Left hindlimb (tissue), 1 donor: ENCODE measurements at regions not wholly inside any gene's neighbourhood (a gene's known extent, or its start where the extent isn't known, plus 50 kb on each side); places are given as distances from the start of the nearest gene placed in this dataset.

ENCODE experiments used
- DNase-seq: peaks from one replicate; pipeline ENCODE4 v3.0.0-alpha.2; 2018

DNA sequence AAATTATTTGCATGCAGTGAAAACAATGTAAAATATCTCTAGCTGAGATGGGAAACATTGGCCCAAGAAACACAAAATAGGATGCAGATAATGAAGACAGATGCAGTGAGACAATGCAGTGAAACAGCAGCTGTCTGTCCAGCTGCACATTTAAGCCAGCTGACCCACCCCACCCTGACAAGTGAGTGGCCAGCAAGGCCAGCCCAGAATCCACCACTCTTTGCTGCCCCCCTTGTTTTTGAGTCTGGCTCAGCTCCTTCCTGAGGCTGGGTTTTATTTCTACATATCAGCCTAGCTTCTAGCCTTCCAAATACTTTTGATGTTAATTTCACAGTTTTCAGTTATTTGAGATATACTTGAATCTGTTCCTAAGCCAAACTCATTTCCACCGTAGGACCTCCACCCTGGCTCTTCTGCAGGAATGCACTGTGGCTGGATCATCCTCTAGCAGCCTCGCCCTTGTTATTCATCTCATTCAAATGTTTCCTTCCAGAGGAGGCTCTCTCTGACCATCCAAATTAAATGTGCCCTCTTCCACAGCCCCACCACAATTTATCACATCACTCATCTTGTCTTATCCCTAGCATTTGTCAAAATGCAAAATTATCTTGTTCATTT is 154.1 kb upstream of the POU2AF2 start:
- DNase-seq = peak; percentile 78

DNA sequence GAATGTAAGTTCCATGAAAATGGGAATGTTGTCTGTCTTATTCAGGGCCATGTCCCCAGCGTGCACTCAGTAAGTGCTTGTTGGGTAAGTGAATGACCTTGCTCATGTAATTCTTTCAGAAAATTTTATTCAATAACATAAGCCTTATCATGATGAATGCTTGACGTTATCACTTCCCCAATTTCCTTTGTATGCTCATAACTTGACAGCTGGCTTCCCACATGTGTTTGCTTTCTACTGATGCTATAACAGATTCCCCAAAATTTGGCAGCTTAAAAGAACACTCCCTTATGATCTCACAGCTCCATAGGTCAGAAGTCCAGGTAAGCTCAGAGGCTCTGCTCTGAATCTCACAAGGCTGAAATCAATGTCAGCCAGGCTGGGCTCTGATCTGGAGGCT is 155.8 kb upstream of the POU2AF2 start:
- no peak for DNase-seq

DNA sequence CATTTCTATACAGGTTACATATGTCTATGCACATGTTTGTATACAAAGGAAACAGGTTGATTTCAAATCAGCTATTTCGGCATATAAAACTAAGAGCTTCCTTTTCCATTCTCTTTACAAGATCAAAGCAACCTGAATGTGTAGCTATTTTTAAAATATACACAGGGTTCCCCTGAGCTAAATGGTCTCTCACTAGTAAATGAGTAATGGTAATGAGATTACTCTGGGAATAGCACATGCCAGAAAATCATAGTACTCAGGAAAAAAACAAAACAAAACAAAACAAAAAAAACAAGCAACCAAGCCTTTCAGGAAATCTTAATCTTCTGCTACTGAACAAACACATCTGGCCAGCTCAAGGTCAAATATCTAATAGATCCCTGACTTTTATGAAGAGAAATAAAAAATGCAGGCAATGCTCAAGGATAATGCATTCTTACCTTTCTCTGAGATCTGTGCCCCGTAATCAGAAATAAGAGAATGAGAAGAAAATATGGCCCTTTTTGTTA is 156.6 kb upstream of the POU2AF2 start:
- no peak for DNase-seq

DNA sequence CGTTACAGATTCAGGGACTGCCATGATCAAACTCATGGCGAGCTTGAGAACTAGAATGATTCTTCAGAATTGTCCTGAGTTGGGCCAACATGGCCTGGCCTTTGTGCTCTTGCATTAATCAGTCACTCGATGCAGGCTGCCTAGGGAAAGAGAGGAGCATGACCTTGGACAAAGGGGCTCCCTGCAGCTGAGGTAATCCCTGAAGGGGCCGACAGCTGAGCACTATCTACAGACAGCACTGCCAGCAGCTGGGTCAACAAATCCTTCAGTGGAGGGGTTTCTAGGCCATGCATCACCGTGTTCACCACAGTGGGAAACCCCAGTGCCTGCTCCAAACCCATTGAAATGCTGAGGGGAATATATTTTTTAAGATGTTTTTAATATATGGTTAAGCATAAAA is 159.5 kb upstream of the POU2AF2 start:
- DNase-seq = no peak

DNA sequence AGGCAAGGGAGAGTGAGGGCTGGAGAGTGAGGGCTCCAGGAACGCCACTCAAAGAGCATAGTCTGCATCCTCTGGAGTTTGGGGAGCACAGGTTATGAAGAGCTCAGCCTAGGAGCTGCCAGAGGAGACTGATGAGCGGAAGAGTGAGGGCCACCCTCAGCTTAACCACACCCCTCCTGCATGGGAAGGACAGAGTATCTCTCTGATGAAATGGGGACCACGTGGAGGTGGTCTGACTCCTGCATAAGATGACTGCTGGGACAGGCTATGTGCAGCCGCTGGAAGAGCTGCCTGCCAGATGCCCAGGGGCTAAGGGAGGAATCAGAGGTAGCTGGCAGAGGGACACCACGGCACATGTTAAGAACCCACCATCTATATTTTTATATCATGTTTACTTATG is 162.9 kb upstream of the POU2AF2 start:
- no peak for DNase-seq

DNA sequence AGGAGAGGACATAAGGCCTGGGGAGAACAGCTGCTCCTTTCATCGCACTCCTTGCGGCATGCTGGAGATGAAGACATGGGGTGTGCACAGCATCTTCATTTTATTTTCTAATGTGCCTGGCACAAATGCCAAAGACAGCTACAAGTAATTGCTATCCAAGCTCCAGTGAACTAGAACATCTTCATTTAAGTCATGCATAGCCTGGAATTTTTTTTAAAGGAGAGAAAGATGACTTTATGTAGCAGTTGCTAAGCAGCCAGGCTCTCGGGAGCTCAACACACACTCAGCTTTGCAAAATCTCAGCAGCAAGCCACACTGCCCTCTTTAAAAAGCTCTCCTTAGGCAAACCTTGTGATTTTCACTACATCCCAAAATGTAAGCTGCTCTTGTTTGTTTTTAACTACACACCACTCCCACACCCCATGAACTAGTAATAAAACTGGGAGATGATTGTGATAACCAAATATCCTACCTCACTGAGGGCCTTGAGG is 164.5 kb upstream of the POU2AF2 start:
- DNase-seq = peak; percentile 55

DNA sequence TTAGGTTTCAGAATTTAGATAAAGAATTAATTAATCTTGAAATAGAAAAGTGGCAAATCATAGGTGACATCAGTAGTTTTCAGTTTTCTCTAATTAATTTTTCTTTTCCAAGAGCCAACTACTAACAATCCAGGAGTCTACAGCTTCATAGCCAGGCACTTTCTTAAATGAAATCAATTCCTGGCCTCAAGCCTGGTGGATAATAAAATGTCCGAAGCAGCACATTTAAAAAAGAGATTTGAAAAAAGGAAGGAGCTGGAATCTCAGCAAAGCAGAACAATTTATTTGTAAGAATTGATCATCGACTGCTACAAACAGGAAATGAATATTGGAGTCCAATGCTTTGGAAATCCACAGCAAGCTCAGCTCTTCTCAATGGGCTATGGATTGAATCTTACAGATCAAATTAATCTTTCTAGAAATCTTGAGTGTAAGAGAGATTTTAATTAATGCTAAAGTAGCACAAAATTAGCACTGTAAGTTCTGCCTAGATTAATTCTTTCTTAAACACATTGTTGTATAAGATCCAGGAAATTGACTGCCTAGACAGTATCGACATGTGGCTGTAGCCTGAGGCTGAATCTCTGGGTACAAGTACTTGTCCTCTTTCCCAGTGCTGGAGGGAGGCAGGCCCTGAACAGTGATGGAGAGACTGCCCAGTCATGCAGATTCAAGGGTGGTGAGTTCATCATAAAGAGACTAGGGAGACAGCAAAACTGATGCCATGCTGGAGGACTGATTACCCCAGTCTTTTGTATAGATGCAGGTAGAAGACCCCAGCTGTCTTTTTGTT is 167.8 kb upstream of the POU2AF2 start:
- no peak for DNase-seq

DNA sequence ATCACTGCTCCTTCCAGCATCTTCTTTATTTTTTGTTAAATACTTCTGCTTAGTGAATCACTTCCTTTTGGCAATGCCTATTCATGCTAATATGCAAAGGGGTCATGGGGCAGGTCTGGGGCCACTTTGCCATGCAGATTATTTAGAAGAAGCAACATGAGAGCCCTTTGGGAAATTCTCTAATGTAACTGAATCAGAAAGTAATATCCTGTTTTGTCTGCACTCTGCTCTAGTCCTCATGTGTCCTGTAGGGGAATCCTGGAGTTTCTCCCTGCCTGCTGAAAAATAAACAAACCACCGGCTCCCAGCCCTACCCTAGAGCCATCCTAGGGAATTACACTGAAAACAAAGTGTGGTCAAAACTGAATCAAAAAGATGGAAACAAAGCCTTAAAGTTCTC is 176.5 kb upstream of the POU2AF2 start:
- DNase-seq = no peak

DNA sequence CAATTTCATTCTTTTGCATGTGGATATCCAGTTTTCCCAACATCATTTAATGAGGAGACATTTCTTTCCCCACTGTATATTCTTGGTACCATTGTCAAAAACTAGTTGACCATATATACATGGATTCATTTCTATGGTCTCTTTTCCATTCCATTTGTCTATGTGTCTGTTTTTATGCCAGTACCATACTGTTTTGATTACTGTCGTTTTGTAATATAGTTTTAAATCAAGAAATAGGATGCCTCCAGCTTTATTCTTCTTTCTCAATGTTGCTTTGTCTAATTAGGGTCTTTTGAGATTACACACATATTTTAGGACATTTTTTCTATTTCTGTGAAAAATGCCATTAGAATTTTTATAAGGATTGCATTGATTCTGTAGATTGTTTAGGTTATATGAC is 177.5 kb upstream of the POU2AF2 start:
- no peak for DNase-seq

DNA sequence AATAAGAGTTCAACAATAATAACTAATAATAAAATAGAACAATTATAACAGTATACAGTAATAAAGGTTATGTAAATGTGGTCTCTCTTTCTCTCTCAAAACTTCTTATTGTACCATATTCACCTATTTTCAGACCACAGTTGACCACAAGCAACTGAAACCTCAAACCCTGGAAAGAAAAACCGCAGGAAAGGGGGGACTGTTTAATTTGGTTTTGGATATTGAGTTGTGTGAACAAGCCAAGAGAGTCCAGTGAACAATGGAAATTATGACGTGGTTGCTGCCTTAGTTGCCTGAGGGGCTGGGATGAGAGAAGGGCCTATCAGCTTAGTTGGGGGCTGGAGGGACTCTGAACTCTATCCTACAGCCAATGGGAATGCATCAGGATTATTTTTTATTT is 178.7 kb upstream of the POU2AF2 start:
- no peak for DNase-seq

DNA sequence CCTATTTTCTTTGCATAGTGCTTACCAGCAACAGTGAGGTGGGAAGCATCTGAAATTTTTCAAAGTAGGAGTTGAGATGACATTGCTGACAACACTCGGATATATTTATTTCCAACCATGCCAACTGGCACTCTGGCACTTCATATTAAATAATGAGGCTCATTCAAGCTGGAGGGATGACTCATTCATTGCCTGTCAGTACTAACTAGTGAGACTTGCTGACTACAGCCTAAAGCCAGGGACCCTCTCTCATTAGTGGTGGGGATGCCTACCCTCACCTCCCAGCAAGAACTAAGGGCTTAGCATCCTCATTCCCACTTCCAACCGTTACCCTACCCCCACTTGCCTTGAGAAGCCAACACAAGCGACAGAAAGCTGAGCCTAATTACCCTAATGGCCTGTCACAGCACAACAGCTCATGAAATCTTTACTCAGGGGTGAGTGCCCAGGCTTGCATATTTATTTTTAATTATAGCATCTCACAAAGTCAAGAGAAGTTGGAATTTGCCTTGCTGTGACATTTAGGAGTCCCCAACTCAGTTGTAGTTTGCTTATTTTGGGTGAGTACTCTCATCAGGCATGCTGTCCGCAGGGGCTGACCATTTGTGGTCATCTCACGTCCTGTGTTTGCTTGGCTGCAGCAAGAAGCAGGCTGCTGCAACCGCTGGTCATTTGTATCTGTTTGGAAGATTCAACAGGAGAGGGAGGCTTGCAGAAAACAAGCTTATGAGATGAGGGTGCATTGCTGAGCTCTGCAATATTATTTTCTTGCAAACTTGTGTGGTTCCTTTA is 181.6 kb upstream of the POU2AF2 start:
- DNase-seq = no peak

DNA sequence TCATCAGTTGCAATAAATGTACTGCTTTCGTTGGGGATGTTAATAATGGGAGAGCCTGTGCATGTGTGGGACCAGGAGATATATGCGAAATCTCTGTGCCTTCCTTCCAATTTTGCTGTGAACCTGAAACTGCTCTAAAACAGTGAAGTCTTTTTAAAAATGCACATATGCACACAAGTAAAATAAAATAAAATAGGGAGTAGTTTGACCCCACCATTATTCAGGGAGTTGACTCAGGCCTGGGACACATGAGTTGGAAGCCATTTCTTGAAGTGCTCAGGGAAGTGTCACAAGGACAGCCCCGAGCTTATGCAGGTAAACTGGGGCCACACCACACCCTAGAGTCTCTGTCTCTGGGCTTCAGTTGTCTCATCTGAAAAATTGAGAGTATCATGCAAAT is 183.1 kb upstream of the POU2AF2 start:
- no peak for DNase-seq

DNA sequence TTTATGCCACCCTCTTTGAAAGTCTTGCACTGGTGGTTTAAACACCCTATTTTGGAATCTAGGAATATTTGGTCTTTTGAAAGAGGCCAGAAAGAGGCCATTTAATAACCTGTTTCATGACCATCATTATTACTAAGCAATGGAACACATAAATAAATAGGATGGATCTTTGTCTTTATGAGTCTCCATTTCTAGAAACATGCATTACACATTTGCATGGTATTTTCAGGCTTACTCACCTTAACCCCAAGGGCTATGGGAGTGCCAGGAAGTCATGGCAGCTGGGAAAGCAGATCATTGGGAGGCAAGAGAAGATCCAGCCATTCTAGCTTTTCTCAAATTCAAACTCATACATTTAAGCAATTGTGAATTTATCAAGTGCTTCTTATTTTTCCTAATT is 185.8 kb upstream of the POU2AF2 start:
- DNase-seq = no peak

DNA sequence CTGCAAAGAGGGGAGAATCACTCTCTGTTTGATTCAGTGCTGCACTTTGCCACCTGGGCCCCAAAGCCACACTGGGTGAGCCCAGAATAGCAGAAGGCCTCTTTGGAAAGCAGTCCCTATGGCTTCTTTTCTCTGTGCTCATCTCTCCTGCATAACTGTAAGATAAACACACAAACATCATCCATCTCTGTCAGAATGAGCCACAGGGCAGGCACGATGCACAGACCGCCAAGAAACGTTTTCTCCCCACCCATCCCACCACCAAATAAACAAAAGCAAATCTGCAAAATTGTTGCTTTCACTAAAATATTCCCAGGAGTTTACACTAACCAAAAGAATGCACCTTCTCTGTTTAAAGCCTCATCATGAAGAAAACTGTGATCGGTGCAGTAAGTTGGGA is 196.4 kb upstream of the POU2AF2 start:
- no peak for DNase-seq

DNA sequence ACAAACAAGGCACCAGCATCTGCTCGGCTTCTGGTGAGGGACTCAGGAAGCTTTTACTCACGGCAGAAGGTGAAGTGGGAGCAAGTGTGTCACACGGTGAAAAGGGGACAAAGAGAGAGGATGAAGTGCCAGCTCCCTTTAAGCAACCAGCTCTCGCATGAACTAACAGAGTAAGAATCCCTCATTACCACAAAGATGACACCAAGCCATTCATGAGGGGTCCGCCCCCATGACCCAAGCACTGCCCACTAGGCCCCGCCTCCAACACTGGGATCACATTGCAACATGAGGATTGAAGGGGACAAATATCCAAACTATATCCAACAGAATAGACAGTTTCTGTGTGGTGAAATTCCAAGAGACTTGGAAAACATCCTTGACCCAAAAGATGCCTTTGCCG is 198.2 kb upstream of the POU2AF2 start:
- DNase-seq = no peak

DNA sequence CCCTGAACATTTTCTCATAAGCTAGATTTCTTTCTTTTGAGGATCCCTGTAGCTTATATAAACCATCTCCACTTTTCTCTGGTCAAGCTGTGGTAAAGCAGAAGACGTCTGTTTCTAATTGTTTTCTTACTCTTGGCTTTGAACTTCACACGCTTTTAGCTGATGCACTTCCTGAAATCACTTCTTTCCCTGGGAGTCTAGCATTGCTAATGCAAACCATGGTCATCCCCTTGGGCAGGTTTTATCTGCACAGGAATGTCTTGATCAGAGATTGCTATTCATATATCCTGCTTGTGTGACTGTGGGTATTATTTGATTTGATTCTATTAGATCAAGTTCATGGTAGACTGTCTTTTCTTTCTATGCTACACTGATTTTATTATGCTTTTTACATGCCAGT is 199.2 kb upstream of the POU2AF2 start:
- no peak for DNase-seq

DNA sequence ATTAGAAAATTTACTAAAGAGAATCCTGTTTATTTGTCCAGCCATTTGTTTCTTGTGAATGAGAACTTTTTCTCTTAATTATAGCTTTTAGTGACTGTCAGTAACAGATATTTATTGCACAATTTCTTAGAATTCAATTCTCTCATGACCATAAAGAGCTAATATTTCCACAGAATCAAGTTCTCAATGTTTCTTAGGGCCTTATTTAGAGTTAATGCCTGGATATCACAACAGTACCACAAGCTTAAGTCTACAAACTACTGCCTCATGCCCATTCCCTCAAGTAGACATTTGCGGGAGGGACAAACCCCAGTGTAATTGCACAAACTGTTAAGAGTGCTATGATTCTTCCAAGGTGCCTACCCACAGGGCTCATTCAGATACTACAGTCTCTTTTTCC is 199.7 kb upstream of the POU2AF2 start:
- DNase-seq = no peak

DNA sequence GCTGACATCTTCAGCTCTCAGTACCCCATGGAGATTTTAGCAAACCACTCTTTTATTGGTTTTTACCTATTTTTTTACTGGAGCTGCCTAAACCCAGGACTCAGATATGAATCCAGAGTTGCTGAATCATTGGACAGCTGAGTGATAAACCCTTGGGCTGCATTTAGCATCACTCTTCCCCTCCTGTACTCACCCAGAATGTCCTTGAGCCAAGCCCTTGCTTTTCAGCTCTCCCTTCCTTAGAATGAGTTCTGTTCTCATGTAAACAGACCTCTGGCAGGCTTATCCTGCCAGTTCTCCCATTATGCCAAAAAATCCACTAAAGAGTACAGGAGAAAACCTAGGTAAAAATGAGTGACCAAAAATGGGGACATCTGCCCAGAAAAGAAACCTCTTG is 200.1 kb upstream of the POU2AF2 start:
- DNase-seq = no peak

DNA sequence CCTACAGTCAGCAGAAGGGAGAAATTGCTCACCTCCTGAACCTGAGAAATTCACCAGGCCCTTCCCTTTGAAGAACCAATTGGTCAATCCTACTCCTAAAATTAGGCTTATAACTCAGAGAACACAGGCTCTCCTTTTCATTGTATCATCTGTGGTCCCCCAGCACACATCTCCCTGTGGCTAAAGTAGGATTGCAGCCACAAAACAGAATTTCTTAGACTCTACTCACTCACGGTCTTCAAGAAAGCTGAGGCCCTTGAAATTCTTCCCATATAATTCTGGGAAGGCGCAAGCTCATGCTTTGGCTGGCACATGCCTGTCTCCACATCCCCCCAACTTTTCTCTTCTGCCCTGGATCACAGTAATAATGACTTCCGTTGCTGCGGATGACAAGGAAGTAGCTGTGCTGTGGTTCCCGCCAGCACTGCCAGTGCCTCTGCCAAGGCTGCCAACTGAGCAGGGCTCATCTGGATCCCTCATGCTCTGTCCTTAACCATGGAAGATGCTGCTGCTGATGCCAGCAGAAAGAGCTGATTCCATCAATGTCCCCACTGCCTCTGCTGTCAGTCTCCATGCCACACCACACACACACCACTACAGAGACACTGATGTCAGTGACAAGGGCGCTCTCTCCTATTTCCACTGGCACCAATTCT is 200.6 kb upstream of the POU2AF2 start:
- DNase-seq = no peak

DNA sequence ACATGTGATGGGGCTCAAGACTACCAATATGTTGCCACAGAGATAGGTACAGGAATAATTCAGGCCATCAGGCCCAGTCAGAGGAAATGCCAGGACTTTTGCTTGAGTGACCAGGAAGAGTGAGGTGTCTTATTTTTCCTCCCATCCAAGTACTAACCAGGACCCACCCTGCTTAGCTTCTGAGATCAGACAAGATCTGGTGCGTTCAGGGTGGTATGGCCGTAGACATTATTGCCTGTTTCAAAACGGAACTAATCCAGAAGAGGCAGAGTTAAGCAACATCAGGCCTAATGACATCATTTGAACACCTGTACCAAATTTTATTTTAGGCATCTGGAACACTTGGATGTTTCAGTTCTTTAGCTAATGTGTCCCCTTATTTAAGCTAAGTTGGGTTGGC is 205.5 kb upstream of the POU2AF2 start:
- DNase-seq = no peak

DNA sequence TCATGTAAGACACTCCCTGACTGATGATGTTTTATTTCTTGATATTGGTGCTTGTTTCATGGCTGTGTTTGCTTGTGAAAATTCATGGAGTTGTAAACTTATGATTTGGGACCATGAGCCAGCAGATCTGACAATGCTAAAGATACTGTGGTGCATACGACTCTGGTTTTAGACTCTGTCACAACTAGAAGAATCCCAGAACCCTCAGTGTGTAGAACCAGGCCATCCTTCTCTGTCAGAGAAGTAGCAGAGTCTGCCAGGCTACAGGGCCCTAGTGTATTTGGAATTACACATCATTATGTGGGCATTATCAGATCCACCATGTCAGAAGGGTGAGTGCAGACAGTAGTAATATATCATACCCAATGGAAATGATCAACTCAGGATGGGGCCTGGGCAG is 209.8 kb upstream of the POU2AF2 start:
- no peak for DNase-seq

DNA sequence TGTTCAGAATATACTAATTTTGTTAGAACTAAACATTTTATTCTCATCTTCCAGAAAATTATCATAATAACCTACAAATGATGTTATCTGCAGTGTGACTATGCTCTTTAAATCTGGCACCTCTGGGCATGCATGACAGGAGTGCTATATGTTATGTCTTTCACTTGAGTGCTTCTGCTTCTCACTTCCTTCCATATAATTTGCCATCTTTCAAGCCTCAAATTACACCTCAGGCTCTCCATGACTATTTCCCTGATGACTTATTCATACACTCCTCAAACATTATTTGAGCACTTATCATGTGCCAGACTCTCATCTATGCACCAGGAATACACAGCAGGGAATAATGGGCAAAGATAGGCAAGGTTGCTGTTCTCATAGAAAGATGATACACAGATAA is 219.3 kb upstream of the POU2AF2 start:
- no peak for DNase-seq

DNA sequence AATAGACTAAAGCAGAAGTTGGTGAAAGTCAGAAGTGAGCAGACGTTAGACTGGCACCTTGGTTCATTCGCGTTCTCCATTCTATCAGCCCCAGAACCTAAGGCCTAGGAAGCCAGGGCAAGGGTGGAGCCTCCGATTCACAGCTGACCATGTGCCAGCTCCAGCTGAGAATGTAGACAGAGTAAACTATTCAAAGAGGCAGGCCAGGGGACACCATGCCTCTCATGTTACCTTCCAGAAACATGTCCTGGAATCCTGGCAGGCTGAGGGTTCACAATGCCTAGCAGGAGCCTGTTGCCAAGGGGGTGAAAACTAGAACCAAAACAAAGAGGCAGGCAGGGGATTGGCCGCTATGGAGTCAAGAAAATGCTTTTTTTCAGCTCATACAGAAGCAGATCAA is 224.4 kb upstream of the POU2AF2 start:
- DNase-seq = peak; percentile 80
